Muscle of leg (tissue), 3 donors: ENCODE measurements at regions not wholly inside any gene's neighbourhood (a gene's known extent, or its start where the extent isn't known, plus 50 kb on each side); places are given as distances from the start of the nearest gene placed in this dataset.
"Not testable (repeated sequence)": the region's sequence is repeated elsewhere in the genome, so short reads cannot be mapped to it uniquely, and the experiment has no call there.

Experiments
- DNase-seq: peaks from one replicate; pipeline ENCODE4 v3.0.0; 2013
- H3K27ac ChIP-seq: one replicate; pipeline ENCODE4 v1.5.1; 2013; ENCODE audit warnings: mild to moderate bottlenecking, low read length, control low read depth
- H3K27me3 ChIP-seq: one replicate; pipeline ENCODE4 v1.6.1; 2013; ENCODE audit warnings: low read length; ENCODE audit not compliant: control insufficient read depth, insufficient read depth
- H3K36me3 ChIP-seq: one replicate; pipeline ENCODE4 v1.6.1; 2013; ENCODE audit warnings: low read length; ENCODE audit not compliant: control insufficient read depth, insufficient read depth
- H3K4me1 ChIP-seq: one replicate; pipeline ENCODE4 v1.6.1; 2013; ENCODE audit warnings: low read length; ENCODE audit not compliant: control insufficient read depth, insufficient read depth
- H3K4me3 ChIP-seq: one replicate; pipeline ENCODE4 v1.5.1; 2013; ENCODE audit warnings: low read length, control low read depth
- H3K9me3 ChIP-seq: replicated peaks from 2 replicates; pipeline ENCODE4 v1.6.1; 2013; ENCODE audit warnings: low read depth, low read length; ENCODE audit not compliant: control insufficient read depth
- WGBS: methylation state at CpG from one replicate; pipeline ENCODE4 v1.1.5; 2013; ENCODE audit warnings: missing lambda C conversion rate; ENCODE audit not compliant: insufficient coverage; 5-methylcytosine and 5-hydroxymethylcytosine counted together

- H3K27me3 ChIP-seq, result peaks cover 16% of the 10 kb centered on the region
- WGBS, result no CpG with 5 or more reads among the region's 2 CpGs
- H3K4me1 ChIP-seq, result not testable (repeated sequence)
These were observed 83.8 kb upstream of the VPREB1 start for GRCh38 chr22:22160768-22161167.

DNA sequence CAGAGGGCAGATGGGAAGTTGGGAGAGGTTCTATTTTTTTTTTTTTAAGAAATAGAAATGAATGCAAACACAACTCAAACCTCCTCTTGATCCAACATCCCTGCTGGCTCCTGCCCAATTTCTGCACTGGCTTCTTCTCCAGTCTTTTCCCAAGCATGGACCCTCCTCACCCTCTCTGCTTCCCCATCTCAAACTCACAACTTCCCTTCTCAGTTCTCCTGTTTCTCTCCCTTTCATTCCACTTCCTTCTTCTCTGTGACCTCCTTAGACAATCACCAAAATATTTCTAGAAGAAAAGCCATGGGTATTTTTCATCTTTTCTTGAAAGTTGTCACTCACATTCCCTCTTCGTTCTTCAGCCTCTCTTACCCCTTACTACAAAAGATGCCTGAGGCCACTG is 85.2 kb upstream of the VPREB1 start:
- Histone ChIP-seq H3K36me3 (no peaks in the 10 kb centered on the region), H3K27me3 (peaks cover 10% of the 10 kb centered on the region)
- 45% methylated on average over 1 of the region's 1 CpG for WGBS

More at GRCh38 chr22:22160768-22161167, 83.8 kb upstream of the VPREB1 start:
- H3K9me3 ChIP-seq, H3K36me3 ChIP-seq, H3K4me3 ChIP-seq, DNase-seq, H3K27ac ChIP-seq: not testable (repeated sequence)

GRCh38 chr22:22158965-22159364 is 85.6 kb upstream of the VPREB1 start:
- no peak for DNase-seq
- Histone ChIP-seq H3K4me3 (no peak overlapping the region), H3K27ac (no peak overlapping the region), H3K27me3 (peaks cover 10% of the 10 kb centered on the region), H3K4me1 (no peaks in the 10 kb centered on the region), H3K36me3 (no peaks in the 10 kb centered on the region), H3K9me3 (no peaks in the 10 kb centered on the region)
- WGBS, result no CpG with 5 or more reads among the region's 3 CpGs

More for the DNA sequence above, 85.2 kb upstream of the VPREB1 start:
- H3K4me1 ChIP-seq, result no peaks in the 10 kb centered on the region
- no peaks in the 10 kb centered on the region for H3K9me3 ChIP-seq
- DNase-seq, result no peak
- H3K4me3 ChIP-seq, result no peak overlapping the region
- no peak overlapping the region for H3K27ac ChIP-seq

DNA sequence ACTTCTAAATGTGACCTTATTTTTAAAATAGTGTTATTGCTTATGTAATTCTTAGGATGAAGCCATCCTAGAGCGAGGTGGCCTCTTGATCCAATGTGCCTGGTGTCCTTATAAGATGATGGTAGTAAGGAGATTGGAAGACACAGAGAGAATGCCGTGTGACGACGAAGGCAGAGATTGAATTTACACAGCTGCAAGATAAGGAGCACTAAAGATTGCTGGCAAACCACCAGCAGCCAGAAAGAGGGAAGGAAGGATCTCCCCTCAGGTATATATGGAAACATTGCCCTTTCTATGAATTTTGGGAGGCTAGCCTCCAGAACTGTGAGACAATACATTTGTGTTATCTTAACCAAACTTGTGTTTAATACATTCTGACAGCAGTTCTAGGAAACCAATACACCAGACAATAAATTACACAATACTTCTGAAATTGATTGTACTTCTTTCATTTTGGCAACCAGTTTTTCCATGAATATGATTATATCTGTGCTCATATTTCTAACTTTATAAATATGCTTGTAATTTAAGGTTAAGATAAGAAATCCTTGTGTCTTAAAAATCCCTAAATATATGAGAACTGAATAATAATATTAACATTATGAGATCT is 86.3 kb upstream of the VPREB1 start:
- H3K27me3 ChIP-seq, result peaks cover 10% of the 10 kb centered on the region
- H3K27ac ChIP-seq, result no peak overlapping the region
- WGBS, result 58% methylated on average over 2 of the region's 4 CpGs
- H3K9me3 ChIP-seq, result no peaks in the 10 kb centered on the region
- H3K4me3 ChIP-seq, result no peak overlapping the region
- no peaks in the 10 kb centered on the region for H3K36me3 ChIP-seq
- no peak for DNase-seq
- H3K4me1 ChIP-seq, result no peaks in the 10 kb centered on the region

DNA sequence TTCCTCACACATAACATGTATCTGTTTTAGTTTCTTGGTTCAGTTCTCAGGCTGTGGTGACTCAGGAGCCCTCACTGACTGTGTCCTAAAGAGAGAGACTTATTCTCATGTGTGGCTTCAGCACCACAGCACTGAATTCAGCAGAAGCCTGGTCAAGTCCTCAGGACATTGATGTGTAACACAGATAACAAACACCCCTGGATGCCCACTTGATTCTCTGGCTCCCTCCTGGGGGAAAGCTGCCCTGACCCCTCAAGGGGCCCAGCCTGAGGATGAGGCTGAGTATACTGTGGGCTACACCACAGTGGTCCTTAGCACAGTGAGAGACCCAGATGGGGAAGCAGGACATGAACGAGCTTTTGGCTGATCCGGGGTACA is 87.2 kb upstream of the VPREB1 start:
- DNase-seq, result no peak
- no peak overlapping the region for H3K27ac ChIP-seq
- H3K27me3 ChIP-seq, result peaks cover 7% of the 10 kb centered on the region
- H3K4me3 ChIP-seq, result no peak overlapping the region
- 100% methylated on average over 2 of the region's 2 CpGs for WGBS
- no peaks in the 10 kb centered on the region for H3K36me3 ChIP-seq
- H3K4me1 ChIP-seq, result no peaks in the 10 kb centered on the region
- no peaks in the 10 kb centered on the region for H3K9me3 ChIP-seq

GRCh38 chr22:22156716-22157347 is 87.8 kb upstream of the VPREB1 start:
- Histone ChIP-seq H3K9me3 (no peaks in the 10 kb centered on the region), H3K27me3 (peaks cover 4% of the 10 kb centered on the region), H3K36me3 (no peaks in the 10 kb centered on the region), H3K27ac (no peak overlapping the region), H3K4me1 (no peaks in the 10 kb centered on the region), H3K4me3 (no peak overlapping the region)
- 0% methylated on average over 3 of the region's 9 CpGs for WGBS
- DNase-seq, result peak; percentile 61

DNA sequence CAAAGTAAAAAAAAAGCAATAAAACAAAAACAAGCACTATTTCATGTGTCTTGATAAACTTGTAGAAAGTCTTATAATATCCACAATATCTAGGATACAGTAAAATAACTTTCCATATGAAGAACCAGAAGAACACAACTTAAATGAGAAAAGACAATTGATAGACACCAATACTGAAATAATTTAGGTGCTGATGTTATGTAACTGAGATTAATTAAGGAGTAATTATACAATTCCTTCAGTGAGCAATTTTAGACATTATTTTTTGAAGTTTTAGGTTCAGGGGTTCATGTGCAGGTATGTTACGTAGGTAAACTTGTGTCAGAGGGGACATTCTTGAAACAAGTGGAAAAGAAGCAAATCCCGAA is 88.3 kb upstream of the VPREB1 start:
- no peak for DNase-seq
- no peaks in the 10 kb centered on the region for H3K4me1 ChIP-seq
- H3K4me3 ChIP-seq, result no peak overlapping the region
- no peaks in the 10 kb centered on the region for H3K36me3 ChIP-seq
- H3K27me3 ChIP-seq, result peaks cover 4% of the 10 kb centered on the region
- H3K27ac ChIP-seq, result no peak overlapping the region
- no CpG with 5 or more reads among the region's 2 CpGs for WGBS
- no peaks in the 10 kb centered on the region for H3K9me3 ChIP-seq

GRCh38 chr22:22155607-22156006 is 89.0 kb upstream of the VPREB1 start:
- peaks cover 4% of the 10 kb centered on the region for H3K27me3 ChIP-seq
- H3K27ac ChIP-seq, result no peak overlapping the region
- WGBS, result 67% methylated on average over 1 of the region's 2 CpGs

GRCh38 chr22:22155146-22155545 is 89.4 kb upstream of the VPREB1 start:
- WGBS, result 17% methylated on average over 2 of the region's 2 CpGs
- DNase-seq, result peak; percentile 53
- Histone ChIP-seq H3K9me3 (no peaks in the 10 kb centered on the region), H3K36me3 (no peaks in the 10 kb centered on the region), H3K4me1 (no peaks in the 10 kb centered on the region), H3K27me3 (peaks cover 5% of the 10 kb centered on the region), H3K4me3 (no peak overlapping the region), H3K27ac (no peak overlapping the region)

More at GRCh38 chr22:22155607-22156006, 89.0 kb upstream of the VPREB1 start:
- Histone ChIP-seq H3K4me3 (no peak overlapping the region), H3K4me1 (no peaks in the 10 kb centered on the region), H3K9me3 (no peaks in the 10 kb centered on the region), H3K36me3 (no peaks in the 10 kb centered on the region)
- no peak for DNase-seq

- no peak overlapping the region for H3K27ac ChIP-seq
These were observed 90.5 kb upstream of the VPREB1 start for GRCh38 chr22:22154040-22154439.

More at GRCh38 chr22:22154040-22154439, 90.5 kb upstream of the VPREB1 start:
- Histone ChIP-seq H3K36me3 (no peaks in the 10 kb centered on the region), H3K9me3 (no peaks in the 10 kb centered on the region), H3K4me3 (no peak overlapping the region), H3K27me3 (peaks cover 8% of the 10 kb centered on the region), H3K4me1 (no peaks in the 10 kb centered on the region)
- 100% methylated on average over 1 of the region's 1 CpG for WGBS
- DNase-seq, result no peak
